ENCODE measurements at regions not wholly inside any gene's neighbourhood (a gene's known extent, or its start where the extent isn't known, plus 50 kb on each side); places are given as distances from the start of the nearest gene placed in this dataset.
A peak's percentile ranks its signal among the peaks of the same experiment; 100 is the strongest.
"Not testable (repeated sequence)": the region's sequence is repeated elsewhere in the genome, so short reads cannot be mapped to it uniquely, and the experiment has no call there.

DNA sequence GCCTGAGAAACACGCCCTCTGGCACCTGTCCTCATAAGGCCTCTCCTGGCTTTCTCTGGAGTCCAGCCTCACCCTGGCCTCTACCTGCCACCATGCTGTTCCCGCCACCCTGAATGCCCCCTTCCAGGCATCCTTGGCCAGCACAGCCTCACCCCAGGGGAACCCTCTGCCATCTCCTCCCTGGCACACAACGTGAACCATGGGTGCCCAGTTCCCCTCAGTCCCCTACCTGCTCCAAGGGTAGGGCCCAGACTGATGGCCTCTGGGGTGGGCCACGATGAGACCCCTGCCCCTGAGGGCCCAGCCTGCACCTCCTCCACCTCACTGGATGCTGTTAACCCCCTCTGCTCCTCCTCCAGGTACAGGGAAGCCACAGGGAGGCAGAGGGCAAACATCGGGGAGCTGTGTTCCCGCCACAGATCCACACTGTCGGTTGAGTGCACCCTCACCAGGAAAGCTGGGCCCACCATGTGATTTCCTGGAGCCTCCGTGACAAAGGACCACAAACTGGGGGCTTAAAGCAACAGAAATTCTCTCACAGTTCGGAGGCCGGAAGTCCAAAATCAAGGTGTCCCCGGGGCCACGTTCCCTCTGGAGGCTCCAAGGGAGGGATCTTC, 169.6 kb downstream of the BRD1 start:
- DNase-seq = peak; percentile 20

DNA sequence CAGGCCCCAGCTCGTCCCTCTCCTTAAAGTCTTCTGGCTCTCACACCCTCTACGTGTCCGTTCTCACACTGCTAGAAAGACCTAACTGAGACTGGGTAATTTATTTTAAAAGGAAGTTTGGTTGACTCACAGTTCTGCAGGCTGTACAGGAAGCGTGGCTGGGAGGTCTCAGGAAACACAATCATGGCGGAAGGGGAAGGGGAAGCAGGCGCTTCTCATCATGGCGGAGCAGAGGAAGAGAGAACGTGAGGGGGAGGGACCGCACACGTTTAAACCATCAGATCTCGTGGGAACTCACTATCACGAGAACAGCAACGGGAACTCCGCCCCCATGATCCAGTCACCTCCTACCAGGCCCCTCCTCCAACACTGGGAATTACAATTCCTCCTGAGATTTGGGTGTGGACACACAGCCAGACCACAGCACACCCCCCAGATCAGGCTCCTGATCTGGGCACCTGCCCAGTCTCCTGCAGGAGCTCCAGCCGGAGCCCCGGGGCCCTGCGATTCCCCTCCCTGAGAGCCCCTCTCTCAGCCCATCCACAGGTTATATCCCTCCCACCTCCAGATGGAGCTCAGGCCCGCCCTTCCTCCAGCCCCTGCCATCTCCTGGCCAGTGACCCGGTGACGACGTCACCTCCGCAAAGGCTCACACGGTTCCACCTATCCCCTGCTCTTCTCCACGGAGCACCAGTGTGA, 170.2 kb downstream of the BRD1 start:
- DNase-seq = peak; percentile 96

DNA sequence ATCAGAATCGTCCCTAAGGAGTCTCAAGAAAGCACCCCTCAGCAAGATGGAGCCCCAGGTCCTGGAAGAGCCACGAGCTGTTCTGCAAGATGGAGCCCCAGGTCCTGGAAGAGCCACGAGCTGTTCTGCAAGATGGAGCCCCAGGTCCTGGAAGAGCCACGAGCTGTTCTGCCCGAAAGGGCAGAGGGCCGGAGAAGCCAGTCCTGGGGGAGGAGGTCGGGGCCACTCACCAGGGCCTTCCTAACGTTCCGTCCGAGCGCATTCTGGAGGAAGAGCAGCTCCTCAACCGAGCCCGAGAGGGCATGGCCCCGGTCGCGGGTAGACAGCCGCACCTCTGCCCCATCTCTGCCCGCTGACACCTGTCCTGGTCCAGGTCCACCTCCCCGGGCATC, 170.8 kb downstream of the BRD1 start:
- not testable (repeated sequence) for DNase-seq

DNA sequence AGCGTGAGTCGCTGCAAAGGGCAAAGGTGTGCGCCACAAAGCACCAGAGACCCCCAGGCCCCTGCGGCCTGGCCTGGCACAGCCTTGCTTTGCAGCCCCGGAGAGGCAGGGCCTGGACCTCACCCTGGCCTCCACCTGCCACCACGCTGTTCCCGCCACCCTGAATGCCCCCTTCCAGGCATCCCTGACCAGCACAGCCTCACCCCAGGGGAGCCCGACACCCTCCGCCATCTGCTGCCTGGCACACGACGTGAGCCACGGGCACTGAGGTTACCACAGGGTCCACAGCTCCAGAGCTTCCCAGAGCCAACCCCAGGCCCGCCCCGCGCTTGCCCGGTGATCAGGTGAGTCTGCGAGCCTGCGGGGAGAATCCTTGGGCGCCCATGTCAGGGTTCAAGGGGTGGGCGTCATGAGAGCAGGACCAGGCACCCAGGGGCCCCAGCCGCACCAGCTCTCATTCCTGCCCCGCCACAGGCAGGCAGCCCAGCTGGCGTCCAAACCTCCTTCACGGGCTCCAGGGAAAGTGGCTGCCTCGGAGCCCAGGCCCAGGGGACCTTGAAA, 171.3 kb downstream of the BRD1 start:
- DNase-seq = no peak

DNA sequence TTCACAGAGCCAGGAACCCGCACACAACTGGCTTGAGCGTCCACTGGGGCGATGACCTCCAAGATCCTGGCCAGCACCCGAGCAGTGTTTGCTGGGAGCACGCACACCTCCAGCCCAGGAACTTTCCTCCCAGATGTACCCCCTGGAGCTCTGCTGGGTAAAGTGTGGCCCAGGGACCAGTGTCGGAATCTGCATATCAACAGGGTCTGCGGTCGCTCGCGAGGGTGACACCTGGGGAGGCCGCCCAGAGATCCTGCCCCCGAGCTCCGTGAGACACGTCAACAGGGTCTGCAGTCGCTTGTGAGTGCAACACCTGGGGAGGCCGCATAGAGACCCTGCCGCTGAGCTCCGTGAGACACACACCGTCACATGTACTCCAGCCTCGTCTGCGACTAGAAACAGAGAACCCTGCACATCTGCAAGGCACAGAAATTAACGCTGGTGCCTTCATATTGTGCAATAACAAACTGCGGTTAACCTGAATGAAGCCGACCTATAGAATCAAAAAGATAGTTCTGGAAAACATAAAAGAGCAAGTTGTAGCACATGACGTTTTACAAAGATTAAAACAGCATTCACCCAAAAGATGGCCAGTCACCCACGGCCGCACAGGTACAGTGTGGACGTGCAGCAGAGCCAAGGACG, 172.4 kb downstream of the BRD1 start:
- DNase-seq = no peak

DNA sequence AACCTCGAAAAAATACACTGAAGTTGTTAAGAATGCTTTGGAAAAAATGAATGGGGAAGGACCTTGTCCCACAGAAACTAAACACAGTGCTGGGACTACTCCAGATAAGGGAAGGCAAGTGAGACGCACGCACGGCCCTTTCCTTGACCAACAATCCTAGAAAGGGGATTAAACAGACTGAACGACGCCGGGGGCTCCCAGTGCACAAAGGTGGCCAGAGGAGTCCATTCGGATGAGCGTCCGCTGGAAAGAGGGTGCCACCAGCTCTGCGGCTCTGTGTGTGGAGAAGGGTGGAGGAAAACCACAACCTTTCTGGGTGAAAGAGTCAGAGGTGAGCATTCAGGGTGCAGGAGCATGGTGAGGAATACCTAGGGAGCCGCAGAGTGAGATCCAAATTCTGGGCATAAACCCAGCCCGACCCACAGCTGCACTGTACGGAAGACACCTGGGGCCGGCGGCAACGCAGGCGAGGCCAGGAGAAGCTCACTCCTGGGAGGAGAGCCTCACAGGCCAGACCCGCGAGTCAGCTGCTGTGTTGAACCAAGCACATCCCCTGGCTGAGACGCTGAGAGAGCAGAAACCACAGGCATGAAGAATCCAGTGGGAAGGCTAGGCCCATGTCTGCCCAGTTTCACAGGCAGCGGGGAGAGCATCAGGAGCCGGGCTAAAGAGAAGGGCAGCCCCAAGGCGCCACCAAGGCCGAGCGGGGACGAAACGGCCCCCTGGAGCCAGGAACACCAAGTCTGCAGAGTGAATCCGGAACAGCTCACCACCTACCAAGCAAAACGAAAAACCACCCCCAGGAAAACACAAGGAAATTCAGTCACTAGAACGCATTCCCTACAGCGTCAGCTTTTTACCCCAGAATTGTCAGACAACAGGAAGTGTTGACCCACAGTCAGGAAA, 177.1 kb downstream of the BRD1 start:
- no peak for DNase-seq

DNA sequence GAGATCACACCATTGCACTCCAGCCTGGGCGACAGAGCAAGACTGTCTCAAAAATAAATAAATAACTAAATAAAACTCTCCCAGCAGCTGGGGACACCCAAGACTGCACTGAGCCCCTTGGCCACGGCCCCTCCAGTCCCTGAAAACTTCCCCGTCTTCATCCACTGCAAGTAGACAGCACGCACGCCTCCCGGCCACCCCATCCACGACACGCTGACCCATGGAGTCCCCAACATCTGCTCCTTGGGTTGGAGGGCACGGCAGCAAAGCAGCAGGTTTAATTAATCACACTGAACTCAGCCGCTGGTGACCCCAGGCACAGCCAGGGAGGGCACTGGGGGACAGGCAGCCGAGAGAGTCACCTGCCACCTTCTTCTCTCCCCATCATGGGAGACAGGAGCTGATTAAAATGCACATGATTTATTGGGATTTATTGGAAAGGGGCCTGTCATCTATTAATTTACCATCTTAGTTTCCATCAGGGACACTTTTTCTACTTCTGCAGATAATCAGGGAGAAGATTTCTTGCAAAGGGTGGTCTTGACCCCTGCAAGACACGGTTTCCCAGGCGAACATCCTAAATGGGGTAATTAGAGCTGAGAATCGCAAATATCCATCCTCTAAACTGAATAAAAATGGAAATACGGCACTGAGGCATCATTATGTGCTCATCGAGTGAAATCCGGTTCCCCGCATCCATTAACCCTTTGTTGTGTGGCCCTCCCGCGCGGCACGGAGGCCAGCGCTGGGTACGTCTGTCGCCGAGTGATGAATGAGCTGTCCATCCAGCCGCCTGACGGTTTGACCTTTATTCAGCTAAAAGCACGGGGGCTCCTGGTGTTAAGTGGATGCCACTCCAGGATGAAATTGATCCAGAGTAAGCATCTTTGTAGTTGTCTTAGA, 178.3 kb downstream of the BRD1 start:
- DNase-seq = no peak

DNA sequence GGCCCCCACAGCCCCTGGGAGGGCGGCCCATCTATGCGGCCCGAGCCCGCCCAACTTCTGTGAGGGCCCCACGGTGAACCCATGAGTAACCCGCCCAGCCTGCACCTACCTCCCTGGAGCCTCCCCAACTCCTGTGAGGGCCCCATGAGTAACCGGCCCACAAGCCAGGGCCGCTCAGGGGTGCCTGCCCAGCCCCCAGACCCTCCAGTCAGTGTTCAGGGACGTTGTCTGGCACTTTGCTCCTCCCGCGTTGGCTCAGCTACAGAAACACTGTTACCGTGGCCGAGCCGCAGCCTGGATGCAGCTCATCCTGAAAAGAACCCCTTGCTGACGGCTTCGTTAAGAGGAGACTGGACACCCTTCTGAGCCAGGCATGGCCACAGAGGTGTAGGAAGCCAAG, 179.6 kb downstream of the BRD1 start:
- no peak for DNase-seq

DNA sequence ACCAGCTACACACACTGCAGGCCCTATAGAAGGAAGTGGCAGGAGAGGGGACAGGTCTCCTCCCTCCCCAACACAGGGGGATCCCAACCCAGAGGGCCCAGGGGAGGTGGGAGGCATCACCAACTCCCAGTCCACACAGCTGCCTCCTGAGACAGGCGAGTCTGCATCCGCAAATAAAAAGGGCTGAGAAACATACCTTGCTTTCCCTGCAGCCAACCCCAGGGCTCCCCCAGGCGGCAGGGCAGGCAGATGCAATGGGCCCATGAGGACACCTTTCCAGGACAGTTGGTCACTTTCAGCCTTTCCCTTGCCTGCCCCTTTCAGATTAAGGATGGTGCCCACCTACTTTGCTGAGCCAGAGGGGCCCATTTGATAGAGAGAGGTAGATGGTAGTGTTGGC, 180.0 kb downstream of the BRD1 start:
- no peak for DNase-seq

DNA sequence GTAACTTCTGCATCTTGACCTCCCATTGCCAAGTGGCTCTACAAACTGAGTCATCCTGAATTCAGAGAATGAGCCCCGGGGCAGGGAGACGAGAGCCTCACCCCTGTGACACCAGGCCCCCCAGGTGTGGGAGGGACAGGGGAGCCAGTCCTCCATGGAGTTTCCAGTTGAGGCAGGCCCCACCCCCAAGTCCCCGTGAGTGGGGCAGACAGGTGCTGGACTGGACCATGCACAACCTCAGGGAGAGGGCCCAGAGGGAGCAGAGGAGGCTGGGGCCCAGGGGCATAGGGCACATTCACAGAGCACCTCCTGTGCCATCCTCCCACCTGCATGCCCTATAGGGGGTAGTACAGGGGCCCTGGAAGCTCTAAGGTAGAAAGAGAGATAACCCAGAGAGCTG, 180.8 kb downstream of the BRD1 start:
- no peak for DNase-seq

DNA sequence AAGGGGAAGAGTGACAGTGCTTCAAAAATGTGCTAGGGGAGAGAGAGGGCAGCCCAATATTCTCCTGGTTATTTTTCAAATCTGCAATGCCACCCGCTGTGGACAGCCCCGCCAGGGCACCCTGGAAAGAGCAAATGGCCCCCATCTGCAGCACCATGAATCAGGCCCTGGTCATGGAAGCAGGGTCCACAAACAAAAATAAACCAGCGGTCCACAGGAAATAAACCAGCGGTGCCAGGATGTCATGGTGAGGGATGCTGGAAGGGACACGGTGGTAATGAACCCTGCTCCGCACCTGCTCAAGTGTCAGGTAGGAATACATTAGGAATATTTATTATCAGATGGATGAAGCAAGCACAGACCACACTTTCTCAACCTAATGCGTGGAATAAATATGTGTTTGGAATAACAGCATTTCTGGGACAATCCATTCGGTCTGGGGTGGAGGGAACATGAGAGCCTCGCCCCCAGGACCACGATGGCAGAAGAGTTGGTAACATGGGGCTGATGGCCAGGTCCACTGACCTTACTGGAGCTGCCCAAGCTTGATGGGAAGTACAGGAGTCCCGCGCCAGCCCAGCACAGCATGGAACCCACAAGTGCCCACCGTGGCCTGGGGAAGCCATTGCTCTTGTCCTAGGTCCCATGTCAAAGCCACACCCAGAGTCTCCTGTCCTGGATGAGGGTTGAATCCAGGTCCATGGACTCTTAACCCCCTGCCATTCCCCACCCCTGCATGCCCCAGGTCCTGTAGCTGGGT, 181.7 kb downstream of the BRD1 start:
- no peak for DNase-seq

DNA sequence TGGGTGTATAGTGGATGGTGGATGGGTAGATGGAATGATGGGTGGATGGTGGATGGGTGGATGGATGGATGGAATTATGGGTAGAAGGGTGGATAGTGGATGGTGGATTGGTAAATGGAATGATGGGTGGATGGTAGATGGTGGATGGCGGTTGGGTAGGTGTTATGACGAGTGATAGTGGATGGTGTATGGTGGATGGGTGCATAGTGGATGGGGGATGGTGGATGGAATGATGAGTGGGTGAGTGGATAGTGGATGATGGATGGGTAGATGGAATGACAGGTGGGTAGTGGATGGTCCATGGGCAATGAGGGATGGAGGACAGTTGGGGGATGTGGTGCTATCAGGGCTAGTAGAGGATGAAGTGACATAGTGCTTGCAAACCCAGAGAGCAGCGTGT, 182.4 kb downstream of the BRD1 start:
- DNase-seq = no peak

DNA sequence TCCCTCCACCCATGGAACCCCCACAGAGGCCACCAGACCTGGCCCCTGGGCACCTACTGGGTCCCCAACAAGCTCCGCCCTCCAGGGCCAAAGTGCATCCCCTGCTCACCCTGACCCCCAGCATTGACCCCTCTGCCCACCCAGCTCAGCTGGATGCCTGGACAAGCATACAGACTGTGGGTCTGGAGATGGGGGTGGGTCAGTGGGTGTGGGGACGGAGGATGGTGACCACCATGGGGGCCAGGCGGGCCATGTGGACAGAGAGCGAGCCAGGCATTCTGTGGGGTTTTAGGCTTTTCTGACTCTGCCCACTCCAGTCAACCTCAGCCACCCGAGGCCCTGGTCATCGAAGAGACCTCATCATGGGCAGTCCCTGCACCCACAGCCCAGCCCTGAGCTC, 183.7 kb downstream of the BRD1 start:
- DNase-seq = no peak

DNA sequence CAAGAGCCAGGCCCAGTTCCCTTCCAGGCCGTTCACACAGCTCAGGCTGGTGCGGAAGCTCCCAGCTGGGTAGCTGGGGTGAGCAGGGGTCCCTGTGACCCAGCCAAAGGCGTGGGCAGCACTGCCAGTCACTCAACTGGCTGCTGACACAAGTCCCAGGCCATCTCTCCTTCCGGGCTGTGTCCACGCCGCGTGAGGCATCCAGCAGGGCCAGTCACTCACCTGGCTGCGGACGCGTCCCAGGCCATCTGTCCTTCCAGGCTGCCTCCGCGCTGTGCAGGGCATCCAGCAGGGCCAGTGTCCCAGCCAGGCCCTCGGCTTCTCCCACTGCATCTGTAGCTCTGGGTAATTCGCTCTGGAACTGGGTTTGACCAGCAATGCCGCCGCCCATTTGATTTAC, 184.2 kb downstream of the BRD1 start:
- DNase-seq = no peak

DNA sequence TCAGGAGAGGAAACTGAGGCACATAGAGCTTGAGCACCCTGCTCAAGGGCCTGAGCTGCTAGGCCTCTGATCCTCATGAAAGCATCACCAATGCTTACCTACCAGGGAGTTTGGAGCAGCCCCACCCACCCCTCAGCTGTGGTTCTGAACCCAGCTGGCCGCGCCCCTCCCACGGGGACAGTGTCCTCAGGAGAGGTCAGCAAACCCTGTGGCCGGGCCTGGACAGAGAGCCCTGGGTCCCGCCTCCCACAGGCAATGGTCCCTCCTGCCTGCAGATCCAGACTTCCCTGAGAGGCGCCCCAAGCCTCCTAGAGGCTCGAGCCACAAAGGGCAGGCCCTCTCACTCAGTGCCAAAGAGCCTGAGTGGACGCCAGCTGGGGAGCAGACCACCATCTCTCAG, 184.9 kb downstream of the BRD1 start:
- no peak for DNase-seq

DNA sequence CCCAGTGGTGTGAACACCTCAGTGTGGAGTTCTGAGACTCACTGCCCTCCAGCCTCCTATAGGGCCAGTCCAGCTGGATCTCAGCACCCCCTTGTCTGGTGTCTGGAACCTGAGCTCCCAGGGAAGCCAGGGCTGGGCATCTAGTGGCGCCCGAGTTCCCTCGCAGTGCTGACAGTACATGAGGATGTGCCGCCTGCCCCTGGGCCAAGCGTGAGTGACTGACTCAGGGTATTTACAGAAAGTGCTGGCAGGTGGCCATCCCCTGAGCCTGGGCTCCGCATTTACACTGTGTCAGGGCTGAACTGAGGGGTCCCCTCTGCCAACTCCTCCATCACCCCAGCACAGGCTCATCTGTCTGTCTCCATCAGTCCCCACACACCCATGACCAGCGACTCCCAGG, 185.3 kb downstream of the BRD1 start:
- DNase-seq = no peak

DNA sequence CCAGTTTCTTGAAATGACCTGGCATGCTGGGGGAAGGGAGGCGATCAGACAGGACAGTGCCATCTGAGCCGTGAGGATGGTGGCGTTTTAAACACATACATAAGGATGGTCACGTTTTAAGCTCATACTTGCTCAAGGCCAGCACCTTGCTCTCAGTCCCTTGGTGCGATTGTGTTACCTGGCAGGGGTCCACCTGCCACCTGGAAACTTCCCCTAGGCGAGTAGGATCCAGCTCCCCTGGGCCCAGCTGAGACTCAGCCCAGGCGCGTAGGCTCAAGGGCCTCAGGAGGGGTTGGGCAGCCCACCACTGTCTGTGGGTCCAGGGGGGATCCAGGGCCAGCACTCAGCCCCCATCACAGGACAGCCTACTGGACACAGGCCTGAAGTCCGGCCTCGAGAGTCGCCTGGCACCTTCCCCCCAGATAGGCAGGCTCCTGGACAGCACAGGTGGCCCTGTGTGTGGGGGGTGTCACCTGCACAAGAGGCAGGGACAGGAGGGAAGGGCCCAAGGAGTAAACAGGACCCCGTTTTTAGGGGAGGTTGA, 185.8 kb downstream of the BRD1 start:
- no peak for DNase-seq

DNA sequence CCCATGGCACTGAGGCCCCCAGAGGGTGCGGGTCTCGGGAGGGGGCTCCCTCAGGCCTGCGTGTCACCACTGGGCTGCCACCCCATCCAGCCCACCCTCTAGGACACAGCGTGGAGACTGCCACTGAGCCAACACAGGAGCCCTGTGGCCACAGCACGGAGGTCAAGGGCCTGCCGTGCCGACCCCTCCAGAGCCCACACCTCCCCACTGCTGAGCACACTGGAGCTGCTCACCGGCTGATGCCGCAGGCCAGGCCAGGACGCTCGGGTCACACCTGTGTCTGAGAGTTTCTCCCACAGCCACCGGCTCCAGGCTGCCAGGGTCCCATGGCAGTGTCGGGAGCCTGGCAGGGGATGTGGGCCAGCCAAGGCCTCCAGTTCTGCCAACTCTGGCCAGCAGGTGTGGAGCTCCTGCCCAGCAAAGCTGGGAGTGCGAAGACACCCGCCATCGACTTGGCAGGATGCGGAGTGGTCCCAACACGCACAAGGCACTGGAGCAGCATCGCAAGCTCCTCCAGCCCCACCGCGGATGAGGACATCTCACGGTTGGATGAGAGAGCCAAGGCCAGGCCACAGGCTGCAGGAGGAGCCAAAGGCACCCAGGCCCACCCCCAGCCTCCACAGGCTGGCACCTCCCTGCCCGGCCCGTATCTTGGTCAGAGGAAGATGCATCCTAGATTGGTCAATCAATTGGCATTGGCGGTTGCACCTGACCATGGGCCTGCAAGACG, 187.1 kb downstream of the BRD1 start:
- DNase-seq = no peak

DNA sequence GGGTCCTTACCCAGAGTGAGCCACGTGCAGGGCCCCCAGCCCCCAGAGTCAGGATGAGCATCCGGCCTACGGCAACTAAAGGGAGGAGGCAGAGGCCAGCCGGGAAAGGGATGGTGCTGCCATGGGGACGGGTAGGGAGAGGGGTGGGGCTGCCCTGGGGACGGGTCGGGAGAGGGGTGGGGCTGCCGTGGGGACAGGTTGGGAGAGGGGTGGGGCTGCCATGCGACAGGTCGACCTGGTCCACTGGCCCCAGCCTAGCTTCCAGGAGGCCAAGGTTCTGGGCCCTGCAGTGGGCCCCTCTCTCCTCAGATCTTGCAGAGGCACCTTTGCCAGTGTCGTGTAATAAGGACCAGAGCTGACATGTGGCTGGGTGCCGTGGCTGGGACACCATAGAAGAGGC, 187.7 kb downstream of the BRD1 start:
- DNase-seq = no peak

DNA sequence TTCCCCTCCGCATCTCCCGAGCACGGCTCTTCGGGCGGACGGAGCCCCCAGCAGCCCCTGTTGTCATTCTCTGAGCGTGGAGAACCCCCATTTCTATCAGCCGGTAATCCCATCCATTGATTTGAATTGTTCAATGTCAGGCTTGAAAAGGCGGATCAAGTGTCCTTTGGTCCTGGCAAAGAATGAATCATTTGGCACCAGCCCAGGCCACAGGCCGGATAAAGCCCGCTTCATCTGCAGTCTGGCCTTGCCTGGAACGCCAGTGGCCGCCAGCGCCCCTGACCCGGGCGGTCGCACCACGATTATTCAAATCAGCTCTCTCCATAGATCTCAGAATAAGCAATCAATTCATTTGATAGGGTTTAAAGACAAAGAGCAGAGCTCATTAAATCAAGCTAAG, 188.9 kb downstream of the BRD1 start:
- DNase-seq = no peak
